ENCODE measurements at regions not wholly inside any gene's neighbourhood (a gene's known extent, or its start where the extent isn't known, plus 50 kb on each side); places are given as distances from the start of the nearest gene placed in this dataset.

DNA sequence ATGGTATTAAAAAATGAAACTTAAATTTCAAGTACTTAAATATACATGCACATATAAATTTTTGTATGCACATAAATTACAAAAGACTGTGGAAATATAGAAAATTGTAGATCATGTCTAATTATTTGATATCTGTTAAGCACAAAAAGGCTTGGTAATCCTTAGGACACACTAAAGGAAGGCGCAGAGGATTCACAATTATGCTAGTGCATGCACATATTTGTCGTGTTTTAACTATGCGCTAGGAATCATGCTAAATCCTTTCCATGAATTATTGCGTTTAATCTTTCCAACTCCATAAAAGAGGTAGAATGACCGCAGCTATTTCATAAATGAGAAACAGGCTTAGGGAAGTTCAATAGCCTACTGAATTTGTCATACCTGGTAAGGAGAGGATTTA is 244.1 kb upstream of the ITGA1 start:
- intact Hi-C loops (cut with DNase I): no loop called here
- TF ChIP-seq, protein P1, sequence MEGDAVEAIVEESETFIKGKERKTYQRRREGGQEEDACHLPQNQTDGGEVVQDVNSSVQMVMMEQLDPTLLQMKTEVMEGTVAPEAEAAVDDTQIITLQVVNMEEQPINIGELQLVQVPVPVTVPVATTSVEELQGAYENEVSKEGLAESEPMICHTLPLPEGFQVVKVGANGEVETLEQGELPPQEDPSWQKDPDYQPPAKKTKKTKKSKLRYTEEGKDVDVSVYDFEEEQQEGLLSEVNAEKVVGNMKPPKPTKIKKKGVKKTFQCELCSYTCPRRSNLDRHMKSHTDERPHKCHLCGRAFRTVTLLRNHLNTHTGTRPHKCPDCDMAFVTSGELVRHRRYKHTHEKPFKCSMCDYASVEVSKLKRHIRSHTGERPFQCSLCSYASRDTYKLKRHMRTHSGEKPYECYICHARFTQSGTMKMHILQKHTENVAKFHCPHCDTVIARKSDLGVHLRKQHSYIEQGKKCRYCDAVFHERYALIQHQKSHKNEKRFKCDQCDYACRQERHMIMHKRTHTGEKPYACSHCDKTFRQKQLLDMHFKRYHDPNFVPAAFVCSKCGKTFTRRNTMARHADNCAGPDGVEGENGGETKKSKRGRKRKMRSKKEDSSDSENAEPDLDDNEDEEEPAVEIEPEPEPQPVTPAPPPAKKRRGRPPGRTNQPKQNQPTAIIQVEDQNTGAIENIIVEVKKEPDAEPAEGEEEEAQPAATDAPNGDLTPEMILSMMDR (IDR thresholded peaks at IDR 0.05): no peak
- TF ChIP-seq POLR2A (IDR thresholded peaks at IDR 0.05) (no peak), POLR2AphosphoS5 (IDR thresholded peaks at IDR 0.05) (no peak)

DNA sequence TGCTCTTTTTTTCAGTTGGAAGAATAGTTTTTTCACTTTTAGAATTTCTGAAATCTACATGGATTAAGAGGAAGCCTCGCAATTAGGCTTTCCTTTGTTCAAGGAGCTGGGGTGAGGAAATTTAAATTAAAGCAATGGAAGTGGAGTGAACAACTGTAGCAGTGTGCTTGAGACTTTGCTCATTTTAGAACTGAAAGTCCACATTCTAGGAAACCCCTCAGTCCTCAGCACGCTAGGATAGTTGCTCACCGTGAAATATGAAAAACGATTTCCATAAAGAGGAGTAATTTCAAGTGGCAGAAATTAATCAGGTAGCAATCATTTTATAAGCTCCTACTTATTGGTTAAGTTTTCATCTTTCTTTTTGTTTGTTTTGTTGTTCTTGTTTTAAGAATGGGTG is 243.0 kb upstream of the ITGA1 start:
- H3K36me3 ChIP-seq: no peaks in the 10 kb centered on the region
- H3K4me3 ChIP-seq: no peak overlapping the region
- H3K9me3 ChIP-seq: no peaks in the 10 kb centered on the region
- no peaks in the 10 kb centered on the region for H3K27me3 ChIP-seq (replicated peaks; ENCODE audit: insufficient read depth)
- intact Hi-C loops (cut with DNase I): no loop called here
- DNase-seq (ENCODE audit: low spot score): no peak
- TF ChIP-seq POLR2AphosphoS5 (IDR thresholded peaks at IDR 0.05) (no peak), POLR2A (IDR thresholded peaks at IDR 0.05) (no peak)
- TF ChIP-seq, protein P1 (IDR thresholded peaks at IDR 0.05): no peak
- peak overlapping the region in 1 of 2 donors; percentile 19 for H3K27ac ChIP-seq
- 69% methylated on average over 4 of the region's 4 CpGs for WGBS
- H3K4me1 ChIP-seq (replicated peaks): peaks cover 7% of the 10 kb centered on the region

More for the DNA sequence above, 244.1 kb upstream of the ITGA1 start:
- Histone ChIP-seq H3K27me3 (replicated peaks; ENCODE audit: insufficient read depth) (no peaks in the 10 kb centered on the region), H3K9me3 (no peaks in the 10 kb centered on the region), H3K4me3 (no peak overlapping the region), H3K27ac (no peak overlapping the region), H3K4me1 (replicated peaks) (peaks cover 7% of the 10 kb centered on the region), H3K36me3 (no peaks in the 10 kb centered on the region)
- DNase-seq (ENCODE audit: low spot score): no peak
- 50% methylated on average over 5 of the region's 5 CpGs for WGBS

DNA sequence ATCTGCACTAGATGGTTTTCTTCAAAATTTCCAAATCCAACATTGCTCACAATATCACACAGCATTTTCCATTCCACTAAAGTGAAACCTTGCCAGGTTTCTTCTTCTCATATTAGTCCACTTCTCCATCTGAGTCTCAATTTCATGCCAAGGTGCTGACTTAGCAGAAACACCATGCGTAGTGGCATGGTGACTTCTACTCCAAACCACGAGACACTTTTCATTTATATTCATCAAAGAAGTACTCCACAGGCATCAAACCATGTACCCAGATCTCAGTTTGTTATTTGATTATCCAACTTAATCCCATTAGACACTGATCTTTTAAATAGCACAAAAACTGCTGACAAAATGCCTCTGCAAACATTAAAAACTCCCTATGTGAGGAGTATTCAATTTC is 233.4 kb upstream of the ITGA1 start:
- no peak for TF ChIP-seq POLR2A (IDR thresholded peaks at IDR 0.05)
- DNase-seq (ENCODE audit: low spot score): no peak
- H3K36me3 ChIP-seq: no peaks in the 10 kb centered on the region
- H3K27ac ChIP-seq: no peak overlapping the region
- H3K4me3 ChIP-seq: no peak overlapping the region
- H3K4me1 ChIP-seq (replicated peaks): peaks cover 2% of the 10 kb centered on the region
- intact Hi-C loops (cut with DNase I): no loop called here
- no peaks in the 10 kb centered on the region for H3K9me3 ChIP-seq
- 52% methylated on average over 2 of the region's 2 CpGs for WGBS
- H3K27me3 ChIP-seq (replicated peaks; ENCODE audit: insufficient read depth): no peaks in the 10 kb centered on the region

DNA sequence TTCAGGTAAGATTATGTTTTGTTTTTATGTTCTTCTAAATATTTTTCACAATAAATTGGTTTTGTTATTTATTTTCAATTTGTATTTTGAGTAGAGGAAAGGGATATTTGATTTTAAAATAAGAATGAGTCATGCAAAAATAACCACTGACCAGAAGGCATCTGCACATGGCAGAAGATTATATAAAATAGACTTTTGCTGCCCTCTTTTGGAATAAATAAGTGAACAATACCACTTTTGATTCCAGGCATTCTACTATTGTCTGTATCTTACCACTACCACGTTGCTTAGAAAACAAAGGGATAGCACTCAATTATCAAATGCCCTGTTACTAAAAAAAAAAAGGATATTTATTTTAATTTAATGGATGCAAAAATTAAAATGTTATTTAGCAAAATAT is 227.3 kb upstream of the ITGA1 start:
- Histone ChIP-seq H3K27ac (no peak overlapping the region), H3K27me3 (replicated peaks; ENCODE audit: insufficient read depth) (no peaks in the 10 kb centered on the region), H3K36me3 (no peaks in the 10 kb centered on the region), H3K4me3 (no peak overlapping the region), H3K4me1 (replicated peaks) (no peaks in the 10 kb centered on the region), H3K9me3 (no peaks in the 10 kb centered on the region)
- TF ChIP-seq POLR2AphosphoS5 (IDR thresholded peaks at IDR 0.05) (no peak), POLR2A (IDR thresholded peaks at IDR 0.05) (no peak)
- TF ChIP-seq, protein P1 (IDR thresholded peaks at IDR 0.05): peak in 3 of 4 experiments; percentile 9 to 45 (median 23)
- 6% methylated on average over 1 of the region's 1 CpG for WGBS
- no peak for DNase-seq (ENCODE audit: low spot score)
- intact Hi-C loops (cut with DNase I): no loop called here

DNA sequence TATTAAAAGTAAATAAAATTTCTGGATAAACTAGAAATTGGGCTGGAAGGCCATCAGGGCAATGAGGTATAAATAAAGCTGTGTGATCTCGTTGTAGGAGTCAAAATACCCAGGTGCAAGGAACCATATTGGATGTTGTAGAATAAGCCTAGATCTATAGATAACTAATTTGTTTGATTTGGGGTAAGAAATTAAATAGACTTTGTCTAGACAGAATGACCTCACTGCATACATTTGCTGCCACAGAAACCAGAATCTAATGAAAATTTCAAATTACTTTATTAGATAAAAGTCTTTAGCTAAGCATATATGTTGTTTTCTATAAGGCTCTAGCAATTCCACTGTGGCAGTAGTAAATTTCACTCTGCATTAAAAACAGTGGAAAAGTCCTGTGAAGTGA is 225.2 kb upstream of the ITGA1 start:
- intact Hi-C loops (cut with DNase I): no loop called here
- Histone ChIP-seq H3K9me3 (no peaks in the 10 kb centered on the region), H3K36me3 (no peaks in the 10 kb centered on the region), H3K27ac (no peak overlapping the region), H3K4me1 (replicated peaks) (no peaks in the 10 kb centered on the region), H3K27me3 (replicated peaks; ENCODE audit: insufficient read depth) (no peaks in the 10 kb centered on the region), H3K4me3 (no peak overlapping the region)
- 22% methylated on average over 1 of the region's 1 CpG for WGBS
- DNase-seq (ENCODE audit: low spot score): no peak
- TF ChIP-seq, protein P1 (IDR thresholded peaks at IDR 0.05): no peak
- no peak for TF ChIP-seq POLR2A (IDR thresholded peaks at IDR 0.05)
- TF ChIP-seq POLR2AphosphoS5 (IDR thresholded peaks at IDR 0.05): no peak

Measured in prostate gland (tissue), 2 donors.